ENCODE measurements at regions not wholly inside any gene's neighbourhood (a gene's known extent, or its start where the extent isn't known, plus 50 kb on each side); places are given as distances from the start of the nearest gene placed in this dataset.
A peak's percentile ranks its signal among the peaks of the same experiment; 100 is the strongest.

GRCh38 chr3:72248869-72249268 is 463.9 kb upstream of the PROK2 start:
- no peak for DNase-seq

GRCh38 chr3:72248389-72248761 is 463.4 kb upstream of the PROK2 start:
- DNase-seq: no peak

GRCh38 chr3:72247645-72248388 is 462.9 kb upstream of the PROK2 start:
- DNase-seq: no peak

- DNase-seq: no peak
Measured at GRCh38 chr3:72247126-72247525, 462.2 kb upstream of the PROK2 start.

GRCh38 chr3:72246685-72247084 is 461.7 kb upstream of the PROK2 start:
- DNase-seq: no peak

- no peak for DNase-seq
Measured at GRCh38 chr3:72245183-72245811, 460.3 kb upstream of the PROK2 start.

- DNase-seq: no peak
Measured at GRCh38 chr3:72244396-72244795, 459.4 kb upstream of the PROK2 start.

GRCh38 chr3:72242326-72242725 is 457.4 kb upstream of the PROK2 start:
- DNase-seq: no peak

- no peak for DNase-seq
Measured at GRCh38 chr3:72241525-72241924, 456.6 kb upstream of the PROK2 start.

GRCh38 chr3:72240531-72240930 is 455.6 kb upstream of the PROK2 start:
- DNase-seq: no peak

GRCh38 chr3:72238801-72239200 is 453.9 kb upstream of the PROK2 start:
- no peak for DNase-seq

- peak; percentile 82 for DNase-seq
Measured at GRCh38 chr3:72238010-72238691, 453.2 kb upstream of the PROK2 start.

GRCh38 chr3:72237679-72238009 is 452.7 kb upstream of the PROK2 start:
- DNase-seq: no peak

GRCh38 chr3:72234391-72234790 is 449.4 kb upstream of the PROK2 start:
- peak; percentile 80 for DNase-seq

- DNase-seq: no peak
Measured at GRCh38 chr3:72233571-72233970, 448.6 kb upstream of the PROK2 start.

GRCh38 chr3:72232777-72233176 is 447.8 kb upstream of the PROK2 start:
- DNase-seq: no peak

GRCh38 chr3:72232331-72232730 is 447.4 kb upstream of the PROK2 start:
- no peak for DNase-seq

GRCh38 chr3:72231439-72232196 is 446.7 kb upstream of the PROK2 start:
- no peak for DNase-seq

- no peak for DNase-seq
Measured at GRCh38 chr3:72230774-72231379, 445.9 kb upstream of the PROK2 start.

GRCh38 chr3:72229952-72230351 is 445.0 kb upstream of the PROK2 start:
- no peak for DNase-seq

GRCh38 chr3:72227486-72228070 is 442.6 kb upstream of the PROK2 start:
- peak; percentile 44 for DNase-seq

- no peak for DNase-seq
Measured at GRCh38 chr3:72224804-72225509, 440.0 kb upstream of the PROK2 start.
